OCI-M2 (cell line): ENCODE measurements at regions not wholly inside any gene's neighbourhood (a gene's known extent, or its start where the extent isn't known, plus 50 kb on each side); places are given as distances from the start of the nearest gene placed in this dataset.
"Not testable (repeated sequence)": the region's sequence is repeated elsewhere in the genome, so short reads cannot be mapped to it uniquely, and the experiment has no call there.

ENCODE experiments used
- DNase-seq: peaks from one replicate; lab custom pipeline; 2025; ENCODE audit not compliant: unreplicated experiment; lab: John Stamatoyannopoulos, UW

- not testable (repeated sequence) for DNase-seq
These were observed 1057.9 kb upstream of the LRRTM1 start for GRCh38 chr2:81362468-81362867.

GRCh38 chr2:81355436-81355835 lies 1050.9 kb upstream of the LRRTM1 start:
- no peak for DNase-seq

- no peak for DNase-seq
These were observed 1029.5 kb upstream of the LRRTM1 start for GRCh38 chr2:81334046-81334445.

GRCh38 chr2:81328968-81329367 lies 1024.4 kb upstream of the LRRTM1 start:
- no peak for DNase-seq

- no peak for DNase-seq
These were observed 1023.4 kb upstream of the LRRTM1 start for GRCh38 chr2:81327911-81328310.

GRCh38 chr2:81324046-81324445 lies 1019.5 kb upstream of the LRRTM1 start:
- no peak for DNase-seq

- DNase-seq, result no peak
These were observed 999.7 kb upstream of the LRRTM1 start for GRCh38 chr2:81304154-81304830.

- no peak for DNase-seq
These were observed 998.8 kb upstream of the LRRTM1 start for GRCh38 chr2:81303321-81303720.

- DNase-seq, result no peak
These were observed 995.3 kb upstream of the LRRTM1 start for GRCh38 chr2:81299841-81300240.

GRCh38 chr2:81290846-81291245 lies 986.3 kb upstream of the LRRTM1 start:
- no peak for DNase-seq

GRCh38 chr2:81283081-81283480 lies 978.5 kb upstream of the LRRTM1 start:
- DNase-seq, result no peak

- no peak for DNase-seq
These were observed 977.7 kb upstream of the LRRTM1 start for GRCh38 chr2:81282151-81282769.

- DNase-seq, result no peak
These were observed 972.0 kb upstream of the LRRTM1 start for GRCh38 chr2:81276595-81276994.

- no peak for DNase-seq
These were observed 961.6 kb upstream of the LRRTM1 start for GRCh38 chr2:81266106-81266505.

- no peak for DNase-seq
These were observed 959.4 kb upstream of the LRRTM1 start for GRCh38 chr2:81263989-81264388.

- DNase-seq, result no peak
These were observed 955.8 kb upstream of the LRRTM1 start for GRCh38 chr2:81260320-81260719.

GRCh38 chr2:81250270-81250669 lies 945.7 kb upstream of the LRRTM1 start:
- no peak for DNase-seq

- no peak for DNase-seq
These were observed 944.6 kb upstream of the LRRTM1 start for GRCh38 chr2:81249152-81249551.

- DNase-seq, result no peak
These were observed 943.1 kb upstream of the LRRTM1 start for GRCh38 chr2:81247648-81248047.

GRCh38 chr2:81242501-81242900 lies 937.9 kb upstream of the LRRTM1 start:
- DNase-seq, result no peak

GRCh38 chr2:81238462-81238861 lies 933.9 kb upstream of the LRRTM1 start:
- DNase-seq, result no peak

GRCh38 chr2:81235601-81236000 lies 931.0 kb upstream of the LRRTM1 start:
- no peak for DNase-seq

- no peak for DNase-seq
These were observed 930.2 kb upstream of the LRRTM1 start for GRCh38 chr2:81234711-81235110.
